ENCODE measurements at regions not wholly inside any gene's neighbourhood (a gene's known extent, or its start where the extent isn't known, plus 50 kb on each side); places are given as distances from the start of the nearest gene placed in this dataset.
"Not testable (repeated sequence)": the region's sequence is repeated elsewhere in the genome, so short reads cannot be mapped to it uniquely, and the experiment has no call there.

DNA sequence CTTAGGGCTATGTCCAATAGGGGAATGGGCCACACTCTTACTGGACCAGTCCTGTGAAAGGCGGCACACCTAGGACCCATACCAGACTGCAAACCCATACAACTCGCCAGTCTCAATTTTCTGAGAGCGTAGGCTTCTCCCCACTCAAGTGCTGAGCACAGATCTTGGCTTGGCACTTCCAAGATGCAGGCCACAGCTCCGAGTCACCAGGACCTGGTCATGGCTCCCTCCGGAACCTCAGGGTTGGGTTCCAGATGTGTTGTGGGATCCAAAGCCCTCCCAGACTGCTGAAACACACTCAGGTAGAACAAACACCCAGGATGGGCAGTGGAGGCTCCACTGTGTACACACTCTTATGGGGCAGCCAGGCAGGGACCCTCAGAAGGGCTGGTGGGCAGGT is 103.3 kb downstream of the TMEM144 start:
- no peak for DNase-seq (ENCODE audit: low read depth)

DNA sequence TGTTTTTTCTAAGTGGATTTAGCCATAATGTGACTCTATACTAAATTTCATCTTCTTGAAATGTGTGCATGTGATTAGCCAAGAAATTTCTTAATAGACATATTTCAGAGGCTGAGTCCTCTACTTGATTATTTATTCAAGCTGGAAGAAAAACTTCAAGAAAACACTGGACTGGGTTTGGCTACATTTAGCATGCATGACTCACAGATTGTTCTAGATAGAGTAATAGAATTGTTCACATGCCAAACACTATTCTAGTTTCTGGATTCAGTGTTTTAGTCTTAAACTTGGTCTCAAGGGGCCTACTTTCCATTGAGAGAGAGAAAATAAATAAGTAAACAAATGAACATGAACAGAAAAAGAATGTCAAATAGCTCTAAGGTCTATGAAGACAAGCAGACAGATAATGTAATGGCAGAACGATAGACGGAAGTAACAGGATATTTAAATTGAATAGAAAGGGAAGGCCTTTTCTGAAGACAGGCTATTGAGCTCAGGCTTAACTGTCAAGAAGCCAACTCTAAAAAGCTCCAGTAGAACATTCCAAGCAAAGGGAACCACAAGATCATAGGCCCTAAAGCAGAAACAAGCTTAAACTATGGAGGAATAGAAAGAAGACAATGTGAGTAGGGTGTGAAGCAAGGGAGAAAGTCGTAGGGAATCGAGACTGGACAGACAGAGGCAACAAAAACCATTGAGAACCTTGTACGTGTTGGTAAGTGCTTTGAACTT is 104.6 kb downstream of the TMEM144 start:
- peak; percentile 89 for DNase-seq (ENCODE audit: low read depth)

DNA sequence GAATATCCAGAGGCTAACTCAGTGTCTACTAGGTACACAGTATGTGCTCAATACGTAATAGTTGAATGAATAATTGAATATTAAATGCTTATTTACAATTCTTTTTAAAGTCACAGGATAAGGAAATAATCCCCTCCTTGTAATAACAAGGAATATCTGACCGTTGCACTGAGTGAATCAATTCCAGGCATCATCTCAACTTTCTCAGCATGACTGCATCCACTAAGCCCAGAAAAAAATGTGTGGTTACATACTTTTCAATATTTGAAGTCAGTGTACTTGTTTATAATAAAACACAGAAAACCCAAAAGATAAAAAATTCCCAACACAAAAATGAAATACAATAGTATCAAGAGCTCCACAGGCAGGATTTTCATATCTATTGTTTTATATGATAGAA is 105.4 kb downstream of the TMEM144 start:
- peak; percentile 56 for DNase-seq (ENCODE audit: low read depth)

DNA sequence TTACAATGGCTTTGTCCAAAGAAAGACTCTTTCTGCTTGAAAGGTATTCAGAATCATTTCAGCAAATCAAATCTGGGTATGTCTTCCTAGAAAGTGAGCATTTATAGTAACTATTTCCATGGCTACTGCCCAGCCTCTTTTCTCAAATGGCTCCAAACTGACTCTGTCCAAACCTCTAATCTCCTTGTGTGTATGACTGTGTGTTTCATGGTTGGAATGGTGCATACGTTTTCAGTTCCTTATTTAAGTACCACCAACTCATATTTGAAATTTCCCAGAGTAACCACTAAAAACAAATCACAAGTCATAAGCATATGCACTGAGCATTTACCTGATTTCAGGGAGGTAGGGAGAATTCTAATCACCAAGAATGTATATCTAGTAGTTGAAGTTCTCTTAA is 106.0 kb downstream of the TMEM144 start:
- DNase-seq (ENCODE audit: low read depth) = no peak

DNA sequence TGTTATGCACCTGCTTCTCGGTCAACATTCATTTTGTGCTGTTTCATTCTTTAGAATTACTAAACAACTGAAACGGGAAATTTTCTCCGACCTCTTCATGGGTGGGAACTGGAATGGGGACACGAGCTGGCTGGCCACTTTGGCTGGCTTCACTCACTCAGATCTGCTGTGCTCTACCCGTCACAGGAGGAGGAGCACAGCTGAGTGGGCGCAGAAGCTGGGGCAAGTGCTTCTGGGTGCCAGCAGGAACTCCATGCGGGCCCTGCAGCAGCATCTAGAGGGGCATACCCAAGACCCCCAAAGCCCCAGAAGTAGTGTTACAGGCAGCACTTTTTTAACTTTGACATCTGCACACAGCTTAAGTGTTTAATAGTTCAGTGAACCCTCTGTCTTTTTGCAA is 109.6 kb downstream of the TMEM144 start:
- DNase-seq (ENCODE audit: low read depth) = no peak

DNA sequence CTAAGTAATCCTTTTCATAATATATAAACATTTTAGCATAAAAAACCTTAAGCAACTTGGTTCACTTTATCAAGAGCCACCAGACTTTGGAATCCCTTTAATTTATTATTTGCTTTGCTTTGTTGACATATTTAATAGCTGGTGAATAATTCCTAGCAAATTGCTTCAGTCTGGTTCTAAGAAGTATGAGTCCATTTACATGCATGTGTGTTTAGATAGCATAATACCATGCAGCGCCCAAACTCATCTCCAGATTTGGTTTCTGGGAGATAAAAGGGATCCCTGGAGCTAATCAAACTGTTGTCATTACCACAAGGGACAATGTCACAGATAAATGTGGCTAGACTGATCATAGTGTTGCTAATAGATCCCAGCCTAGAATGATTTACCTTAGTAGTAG is 111.8 kb downstream of the TMEM144 start:
- no peak for DNase-seq (ENCODE audit: low read depth)

DNA sequence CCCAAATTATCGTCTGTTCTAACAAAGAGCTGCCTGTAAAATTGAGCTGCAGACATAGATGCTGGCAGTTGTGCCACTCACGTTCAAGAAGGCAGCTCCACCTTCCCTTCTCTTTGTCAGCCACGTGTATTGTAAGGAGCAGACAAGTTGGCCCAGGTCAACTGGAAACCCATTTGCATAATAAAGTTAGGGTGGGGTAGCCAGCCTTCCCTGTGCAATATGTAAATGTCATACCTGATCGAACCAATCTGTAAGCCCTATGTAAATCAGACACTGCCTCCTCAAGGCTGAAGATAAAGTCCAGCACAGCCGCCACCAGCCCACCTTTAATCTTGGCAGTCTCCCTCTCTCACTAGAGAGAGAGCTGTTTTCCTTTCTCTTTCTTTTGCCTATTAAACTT is 117.2 kb downstream of the TMEM144 start:
- DNase-seq (ENCODE audit: low read depth) = no peak

DNA sequence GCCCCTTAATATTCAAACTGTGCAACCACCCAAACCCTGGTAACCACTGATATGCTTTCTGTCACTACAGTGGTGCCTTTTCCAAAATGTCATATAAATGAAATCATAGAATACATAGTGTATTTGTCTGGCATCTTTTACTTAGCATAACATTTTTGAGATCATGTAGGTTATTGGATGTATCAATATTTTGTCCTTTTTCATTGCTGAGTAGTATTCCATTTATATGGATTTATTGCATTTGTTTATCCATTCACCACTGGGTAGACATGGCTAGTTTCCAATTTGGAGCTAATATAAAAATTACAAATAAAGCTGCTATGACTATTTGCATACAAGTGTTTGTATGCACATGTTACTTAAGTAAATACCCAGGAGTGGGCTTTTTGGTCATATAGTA is 121.6 kb downstream of the TMEM144 start:
- no peak for DNase-seq (ENCODE audit: low read depth)

DNA sequence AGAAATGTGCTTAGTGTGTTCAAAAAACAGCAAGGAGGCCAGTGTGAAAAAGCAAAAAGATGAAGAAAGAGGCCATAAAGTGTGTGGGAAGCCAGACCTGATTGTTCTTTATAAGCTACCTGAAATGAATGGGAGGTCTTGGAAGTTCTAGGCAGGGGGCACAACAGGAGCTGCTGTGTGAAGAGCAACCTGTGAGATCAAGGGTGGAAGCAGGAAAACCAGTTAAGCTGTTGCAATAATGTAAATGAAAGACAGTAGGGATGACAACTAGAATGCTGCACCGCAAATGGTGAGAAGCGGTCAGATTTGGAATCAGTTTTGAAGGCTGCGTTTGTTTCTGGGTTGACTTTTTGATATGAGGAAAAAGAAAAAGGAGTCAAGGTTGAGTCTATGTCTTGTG is 123.5 kb downstream of the TMEM144 start:
- no peak for DNase-seq (ENCODE audit: low read depth)

DNA sequence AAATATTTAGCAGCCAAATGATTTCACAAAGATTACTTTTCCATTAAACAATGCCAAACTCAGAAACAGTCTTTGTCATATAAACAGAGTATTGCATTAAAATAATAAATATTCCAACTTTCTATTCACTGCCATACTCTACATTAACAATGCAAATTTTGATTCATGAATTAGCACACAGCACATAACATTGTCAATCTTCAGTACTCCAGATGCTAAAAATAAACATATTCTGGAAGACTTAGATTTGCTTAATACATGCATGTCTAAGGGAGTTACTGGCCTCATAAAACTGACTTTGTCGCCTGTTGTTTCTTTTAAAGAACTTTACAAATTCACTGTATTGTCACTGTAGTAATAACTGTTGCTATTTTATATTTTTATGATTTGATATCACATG is 131.6 kb downstream of the TMEM144 start:
- DNase-seq (ENCODE audit: low read depth) = no peak

DNA sequence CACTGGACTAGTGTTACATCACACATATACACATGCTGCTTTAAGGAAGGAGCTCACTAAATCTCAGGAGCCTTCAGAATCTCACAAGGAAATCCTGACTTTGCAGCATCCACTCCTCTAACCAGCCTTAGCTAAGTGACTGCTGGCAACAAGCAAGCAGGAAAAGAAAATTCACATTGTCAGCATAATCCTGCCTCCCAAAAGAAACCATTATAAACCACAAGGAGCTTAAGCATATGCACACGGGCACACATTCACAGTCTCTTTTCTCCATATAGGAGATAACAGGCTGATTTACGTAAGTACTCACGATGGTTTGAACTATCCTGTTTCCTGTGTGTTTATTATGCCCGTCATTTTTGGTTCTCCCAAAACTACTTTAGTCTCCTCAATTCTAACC is 136.3 kb downstream of the TMEM144 start:
- DNase-seq (ENCODE audit: low read depth) = no peak

DNA sequence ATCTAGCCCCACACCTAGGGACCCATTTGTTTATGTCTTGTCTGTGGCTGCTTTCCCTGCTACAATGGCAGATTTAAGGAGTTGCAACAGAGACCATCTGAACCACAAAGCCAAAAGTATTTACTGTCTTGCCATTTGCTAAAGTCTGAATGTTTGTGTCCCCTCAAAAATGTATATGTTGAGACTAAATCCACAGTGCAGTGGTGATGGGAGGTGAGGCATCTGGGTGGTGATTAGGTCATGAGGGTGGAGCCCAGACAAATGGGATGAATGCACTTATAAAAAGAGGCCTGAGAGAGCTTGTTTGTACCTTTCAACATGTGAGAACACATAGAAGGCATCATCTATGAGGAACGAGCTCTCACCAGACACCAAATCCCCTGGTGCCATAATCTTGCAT is 137.3 kb downstream of the TMEM144 start:
- no peak for DNase-seq (ENCODE audit: low read depth)

DNA sequence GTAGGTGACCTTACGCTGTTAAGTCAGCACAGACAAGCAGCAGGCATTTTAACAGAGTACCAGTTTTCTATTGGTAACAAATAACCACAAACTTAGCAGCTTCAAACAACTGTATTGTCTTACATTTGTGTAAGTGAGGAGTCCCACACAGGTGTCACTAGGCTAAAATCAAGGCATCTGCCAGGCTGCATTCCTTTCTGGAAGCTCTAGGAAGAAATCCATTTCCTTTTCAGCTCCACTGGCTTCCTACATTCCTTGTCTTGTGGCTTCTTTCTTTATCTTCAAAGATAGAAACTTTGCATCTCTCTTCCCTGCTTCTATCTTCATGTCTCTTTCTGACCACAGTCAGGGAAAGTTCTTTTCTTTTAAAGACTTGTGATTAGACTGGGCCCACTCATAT is 139.9 kb downstream of the TMEM144 start:
- DNase-seq (ENCODE audit: low read depth) = no peak

DNA sequence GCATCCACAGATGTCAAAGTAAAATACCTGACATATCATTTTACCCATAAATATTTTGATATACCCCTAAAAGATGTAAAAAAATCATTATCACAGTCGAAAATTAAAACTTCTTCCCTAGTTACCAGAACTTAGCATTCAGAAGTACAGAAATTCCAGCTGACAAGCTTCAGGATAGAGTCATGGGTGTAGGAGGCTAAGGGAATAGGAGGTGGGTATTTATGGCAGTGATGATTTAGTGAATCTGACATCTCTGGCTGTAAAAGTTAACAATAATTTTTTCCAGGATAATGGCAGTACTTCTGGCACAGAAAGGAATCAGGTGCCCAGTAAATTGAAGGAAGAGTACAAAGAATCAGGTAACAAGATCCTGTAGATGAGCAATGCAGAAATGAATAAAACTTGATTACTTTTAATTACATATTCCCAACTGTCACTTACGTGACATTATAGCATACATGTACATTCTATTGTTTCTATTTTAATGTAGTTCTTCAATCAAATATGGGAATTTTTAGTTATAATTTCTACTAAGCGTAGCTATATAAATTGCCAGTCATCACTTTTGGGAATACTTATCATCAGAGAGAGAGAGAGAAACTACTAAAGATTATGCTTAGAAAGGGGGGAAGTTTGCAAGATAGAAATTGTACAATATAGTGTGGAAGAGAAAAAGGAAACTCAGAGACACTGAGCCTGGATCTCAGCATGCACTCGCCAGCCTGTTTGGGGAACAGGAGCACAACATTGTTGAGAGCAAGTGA is 143.4 kb downstream of the TMEM144 start:
- DNase-seq (ENCODE audit: low read depth) = no peak

DNA sequence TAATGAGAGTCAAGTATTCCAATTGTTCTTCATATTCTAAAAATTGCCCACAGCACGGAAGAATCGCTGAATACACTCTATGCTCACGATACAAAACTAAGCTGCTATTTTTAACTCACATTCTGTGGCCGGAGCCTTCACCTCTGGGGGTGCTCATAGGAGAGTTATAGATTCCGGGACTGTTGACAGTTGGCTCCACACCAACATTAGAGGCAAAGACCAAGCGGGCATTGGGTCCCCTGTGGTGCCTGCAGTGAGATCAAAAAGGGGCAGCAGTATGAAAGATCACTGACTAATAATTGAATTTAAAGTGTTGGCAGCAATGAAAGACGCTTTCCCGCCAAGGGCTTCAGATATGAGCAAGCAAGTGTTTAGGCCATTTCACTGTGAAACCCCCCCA is 146.0 kb downstream of the TMEM144 start:
- DNase-seq (ENCODE audit: low read depth) = no peak

DNA sequence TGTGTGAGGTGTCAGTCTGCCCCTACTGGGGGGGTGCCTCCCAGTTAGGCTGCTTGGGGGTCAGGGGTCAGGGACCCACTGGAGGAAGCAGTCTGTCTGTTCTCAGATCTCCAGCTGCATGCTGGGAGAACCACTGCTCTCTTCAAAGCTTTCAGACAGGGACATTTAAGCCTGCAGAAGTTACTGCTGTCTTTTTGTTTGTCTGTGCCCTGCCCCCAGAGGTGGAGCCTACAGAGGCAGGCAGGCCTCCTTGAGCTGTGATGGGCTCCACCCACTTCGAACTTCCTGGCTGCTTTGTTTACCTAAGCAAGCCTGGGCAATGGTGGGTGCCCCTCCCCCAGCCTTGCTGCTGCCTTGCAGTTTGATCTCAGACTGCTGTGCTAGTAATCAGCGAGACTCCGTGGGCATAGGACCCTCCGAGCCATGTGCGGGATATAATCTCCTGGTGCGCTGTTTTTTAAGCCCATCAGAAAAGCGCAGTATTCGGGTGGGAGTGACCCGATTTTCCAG is 153.7 kb upstream of the RXFP1 start:
- not testable (repeated sequence) for DNase-seq (ENCODE audit: low read depth)

DNA sequence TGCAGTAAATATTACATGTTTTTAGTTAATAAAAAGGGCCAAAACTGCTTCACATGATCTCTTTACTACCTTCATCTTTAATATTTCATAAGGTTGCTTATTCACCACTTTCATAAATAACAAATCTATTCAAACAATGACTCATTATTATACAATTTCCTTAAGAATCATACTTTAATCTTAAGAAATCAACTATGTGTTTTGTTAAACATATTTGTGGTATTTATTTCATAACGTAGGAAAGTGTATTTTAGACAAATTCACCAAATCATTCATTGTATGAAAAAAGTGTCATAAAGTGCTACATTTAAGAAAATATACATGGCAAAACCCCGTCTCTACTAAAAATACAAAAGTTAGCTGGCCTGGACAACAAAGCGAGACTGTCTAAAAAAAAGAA is 150.5 kb upstream of the RXFP1 start:
- peak; percentile 30 for DNase-seq (ENCODE audit: low read depth)

DNA sequence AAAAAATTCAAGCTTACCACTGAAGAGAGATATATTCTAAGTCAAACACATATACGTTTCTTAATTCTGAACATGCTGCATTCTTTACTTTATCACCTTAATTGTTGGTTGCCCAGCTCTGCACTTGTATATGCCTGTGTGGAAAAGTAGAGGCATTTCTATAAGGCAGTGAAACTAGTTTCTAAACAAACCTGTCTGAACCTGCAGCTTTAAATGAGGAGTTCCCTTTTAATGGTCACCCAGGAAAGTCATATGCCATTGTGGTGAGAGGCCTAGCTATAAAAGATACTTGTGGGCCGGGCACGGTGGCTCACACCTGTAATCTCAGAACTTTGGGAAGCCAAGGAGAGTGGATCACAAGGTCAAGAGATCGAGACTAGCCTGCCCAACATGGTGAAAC is 147.4 kb upstream of the RXFP1 start:
- DNase-seq (ENCODE audit: low read depth) = no peak

DNA sequence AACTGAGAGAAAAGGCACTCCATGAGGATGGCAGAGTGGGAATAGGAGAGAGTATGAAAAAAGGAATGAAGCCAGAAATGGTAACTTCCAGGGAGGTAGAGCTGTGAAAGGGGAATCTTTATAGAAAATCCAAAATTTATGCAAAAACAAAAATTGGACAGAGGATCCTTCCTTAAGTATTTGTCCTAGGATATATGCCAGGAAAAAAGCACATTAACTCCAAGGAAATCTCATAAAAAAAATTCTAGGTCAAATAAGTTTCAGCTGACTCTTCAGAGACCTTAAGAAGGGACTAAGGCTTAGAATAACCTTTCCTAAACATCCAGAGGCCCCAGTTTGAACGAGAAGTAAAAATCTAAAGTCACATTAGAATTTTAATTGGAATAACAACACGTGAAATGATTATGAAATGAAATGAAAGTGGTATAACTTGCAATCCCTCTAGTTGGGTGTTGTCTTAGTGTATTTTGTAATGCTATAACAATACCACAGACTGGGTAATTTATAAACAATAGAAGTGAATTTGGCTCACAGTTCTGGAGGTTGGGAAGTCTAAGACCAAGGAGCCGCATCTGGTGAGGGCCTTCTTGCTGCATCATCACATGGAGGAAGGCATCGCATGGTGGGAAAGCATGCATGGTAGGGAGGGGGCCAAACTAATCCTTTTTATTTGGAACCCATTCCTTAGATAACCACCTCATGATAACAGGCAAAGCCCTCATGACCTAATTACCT is 145.4 kb upstream of the RXFP1 start:
- no peak for DNase-seq (ENCODE audit: low read depth)

DNA sequence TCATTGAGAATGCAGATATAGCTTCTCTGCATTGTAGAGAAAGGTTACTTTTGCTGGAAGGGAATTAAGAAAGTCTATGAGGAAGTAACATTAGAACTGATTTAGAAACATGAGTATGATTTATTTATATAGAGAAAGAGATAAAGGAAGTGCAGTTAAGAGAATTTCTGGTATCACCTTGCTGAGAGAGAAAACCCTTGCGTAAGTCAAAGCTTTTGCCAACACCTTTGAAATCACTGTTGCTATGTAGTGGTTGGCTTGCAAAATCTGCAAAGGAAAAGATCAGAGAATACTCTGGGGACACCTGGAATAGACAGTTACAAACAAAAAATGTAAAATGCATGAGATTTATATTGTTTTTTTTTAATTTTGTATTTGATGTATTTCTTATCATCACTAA is 137.3 kb upstream of the RXFP1 start:
- no peak for DNase-seq (ENCODE audit: low read depth)

DNA sequence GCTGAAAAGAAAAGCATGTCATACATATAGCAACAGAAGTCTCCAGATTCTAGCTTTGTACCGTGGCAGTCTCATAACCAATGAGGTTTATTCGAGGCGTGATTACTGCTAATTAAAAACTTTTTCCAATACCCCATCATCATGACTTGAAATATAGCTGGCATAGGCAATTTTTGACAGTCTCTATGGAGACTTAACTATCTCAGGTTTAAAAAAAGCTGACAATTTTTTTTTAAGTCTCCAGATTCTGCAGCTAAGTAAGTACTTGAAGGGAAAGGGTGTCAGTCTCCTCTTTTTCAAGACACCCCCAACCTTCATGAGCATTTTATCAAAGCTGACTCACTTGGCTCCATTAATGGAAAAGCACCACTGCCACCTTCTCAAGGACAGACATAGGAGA is 126.3 kb upstream of the RXFP1 start:
- no peak for DNase-seq (ENCODE audit: low read depth)

DNA sequence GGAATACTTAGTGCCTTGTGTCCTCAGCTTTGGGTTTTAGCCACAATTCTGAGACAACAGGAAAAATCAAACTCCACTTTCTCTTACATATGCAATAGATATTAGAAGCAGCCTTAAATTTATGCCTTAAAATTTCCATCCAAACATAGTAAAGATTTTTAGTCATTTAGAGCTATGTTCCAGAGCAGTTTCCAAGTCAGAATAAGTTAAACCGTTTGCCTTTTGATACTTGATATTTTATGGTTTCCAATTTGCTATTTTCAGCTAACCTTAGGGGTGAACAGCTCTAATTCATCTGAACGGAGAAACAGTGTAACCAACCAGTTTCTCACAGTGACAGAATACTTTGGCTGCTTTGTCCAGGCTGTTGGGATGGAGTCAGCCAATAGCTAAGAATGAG is 125.8 kb upstream of the RXFP1 start:
- no peak for DNase-seq (ENCODE audit: low read depth)

DNA sequence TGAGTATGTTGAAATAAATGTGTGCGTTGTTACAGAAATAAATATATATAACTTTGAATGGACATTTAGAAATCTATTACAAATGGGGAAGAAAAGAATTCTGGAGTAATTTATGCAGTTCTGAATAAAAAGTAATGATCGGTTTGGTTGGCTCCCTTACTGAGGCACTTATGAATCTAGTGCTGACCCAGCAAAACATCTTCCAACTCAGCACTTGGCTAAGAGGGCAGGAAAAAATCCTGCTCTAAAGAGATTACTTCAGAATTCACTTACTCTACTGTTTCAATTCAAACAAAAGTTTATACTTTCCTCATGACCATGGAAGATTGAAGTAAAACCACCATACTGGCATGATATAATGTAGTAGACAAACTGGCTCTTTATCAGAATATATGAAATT is 123.9 kb upstream of the RXFP1 start:
- DNase-seq (ENCODE audit: low read depth) = no peak

Data from HS-27A (cell line).